ENCODE measurements at regions not wholly inside any gene's neighbourhood (a gene's known extent, or its start where the extent isn't known, plus 50 kb on each side); places are given as distances from the start of the nearest gene placed in this dataset.
"Not testable (repeated sequence)": the region's sequence is repeated elsewhere in the genome, so short reads cannot be mapped to it uniquely, and the experiment has no call there.

DNA sequence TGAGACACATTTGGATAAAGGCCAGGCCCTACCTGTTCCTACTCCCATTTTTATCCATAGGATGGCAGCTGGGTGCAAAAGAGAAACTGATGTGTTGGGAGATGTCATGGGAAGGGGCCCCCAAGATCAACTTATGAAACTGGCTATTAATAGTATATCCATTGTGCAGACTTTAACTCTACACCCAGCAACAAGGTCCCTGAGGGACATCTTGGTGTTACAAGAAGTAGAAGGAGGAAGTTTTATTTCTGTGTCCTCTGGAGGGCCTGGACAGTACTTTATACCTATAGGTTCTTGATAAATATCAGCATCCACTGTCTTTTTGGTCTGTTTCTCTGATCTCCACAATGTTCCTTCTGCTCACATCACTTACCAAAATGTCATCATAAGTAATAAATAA is 84.6 kb downstream of the BTG1 start:
- H3K9me3 Mint-ChIP-seq = peaks cover 0 to 8% (median 0%) of the 10 kb centered on the region in 7 donors
- DNase-seq (no peak), ATAC-seq (ENCODE audit: low read depth in 2 of 2) (no peak)
- no peak overlapping the region for H3K4me3 Mint-ChIP-seq
- Histone ChIP-seq H3K27ac (ENCODE audit: insufficient read depth, low read length, poor library complexity, severe bottlenecking) (no peak overlapping the region), H3K4me3 (ENCODE audit: low read depth, low read length) (no peak overlapping the region), H3K4me1 (ENCODE audit: control insufficient read depth, insufficient read depth, low read length, poor library complexity, severe bottlenecking) (peaks cover 44% of the 10 kb centered on the region), H3K27me3 (ENCODE audit: control insufficient read depth, insufficient read depth, low read length) (no peaks in the 10 kb centered on the region), H3K9me3 (ENCODE audit: control insufficient read depth in 2 of 2, low read length in 2 of 2) (no peaks in the 10 kb centered on the region), H3K36me3 (ENCODE audit: control insufficient read depth, insufficient read depth, low read length) (no peaks in the 10 kb centered on the region)
- peak overlapping the region in 1 of 3 donors; percentile 75 for H3K27ac Mint-ChIP-seq
- H3K27me3 Mint-ChIP-seq = no peaks in the 10 kb centered on the region
- peaks cover 26 to 90% (median 61%) of the 10 kb centered on the region in 4 donors for H3K4me1 Mint-ChIP-seq
- peaks cover 10% of the 10 kb centered on the region for H3K36me3 Mint-ChIP-seq

DNA sequence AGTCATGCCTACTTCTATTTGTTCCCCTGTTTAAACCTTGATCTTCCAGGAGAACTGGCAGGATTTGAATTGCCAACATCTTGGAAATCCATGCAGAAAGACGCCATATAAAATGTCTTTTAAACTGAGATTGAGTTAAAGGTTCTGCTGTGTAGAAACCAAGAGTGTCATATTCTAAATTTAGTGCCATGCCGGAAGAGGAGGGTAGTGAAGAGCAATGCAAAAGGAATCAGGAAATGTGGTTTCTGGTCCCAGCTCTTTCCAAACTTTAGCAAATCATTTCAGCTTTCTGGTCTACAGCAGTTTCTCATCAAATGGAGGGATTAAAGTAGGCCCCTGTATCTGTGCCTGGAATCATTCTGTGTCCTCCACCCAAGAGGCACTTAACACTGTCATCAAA is 85.7 kb downstream of the BTG1 start:
- H3K36me3 Mint-ChIP-seq = peaks cover 10% of the 10 kb centered on the region
- peak overlapping the region; percentile 70 for H3K27ac ChIP-seq (ENCODE audit: insufficient read depth, low read length, poor library complexity, severe bottlenecking)
- H3K27ac Mint-ChIP-seq = peak overlapping the region in 2 of 3 donors; percentile 97 to 98

DNA sequence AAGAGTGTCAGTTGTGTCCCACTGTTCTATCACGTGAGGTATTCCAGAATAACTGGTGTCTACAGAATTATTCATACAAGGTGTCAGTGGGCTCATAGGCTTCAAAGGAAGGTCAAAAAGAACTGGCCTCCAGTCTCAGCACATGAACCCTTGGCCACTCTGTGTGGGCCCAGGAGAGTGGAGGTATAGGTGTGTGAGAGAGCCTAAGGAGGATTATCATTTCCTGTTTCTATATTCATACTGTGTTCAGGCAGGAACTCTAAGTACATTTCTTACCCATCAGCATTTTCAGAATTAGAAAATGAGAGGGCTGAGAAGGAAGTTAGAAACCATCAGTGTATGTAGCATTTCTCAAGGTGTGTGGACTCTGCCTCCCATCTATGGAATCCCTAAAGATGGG is 87.0 kb downstream of the BTG1 start:
- H3K4me3 ChIP-seq (ENCODE audit: low read depth, low read length) = peak overlapping the region; percentile 49

More for the DNA sequence above, 85.7 kb downstream of the BTG1 start:
- peak overlapping the region in 1 of 4 donors; percentile 25 for H3K4me3 Mint-ChIP-seq
- no peaks in the 10 kb centered on the region for H3K27me3 ChIP-seq (ENCODE audit: control insufficient read depth, insufficient read depth, low read length)
- H3K4me3 ChIP-seq (ENCODE audit: low read depth, low read length) = no peak overlapping the region
- H3K36me3 ChIP-seq (ENCODE audit: control insufficient read depth, insufficient read depth, low read length) = no peaks in the 10 kb centered on the region
- DNase-seq (no peak), ATAC-seq (ENCODE audit: low read depth in 2 of 2) (no peak)
- no peaks in the 10 kb centered on the region for H3K9me3 ChIP-seq (ENCODE audit: control insufficient read depth in 2 of 2, low read length in 2 of 2)
- no peaks in the 10 kb centered on the region for H3K27me3 Mint-ChIP-seq
- H3K9me3 Mint-ChIP-seq = peaks cover 0 to 8% (median 0%) of the 10 kb centered on the region in 7 donors
- peaks cover 46% of the 10 kb centered on the region for H3K4me1 ChIP-seq (ENCODE audit: control insufficient read depth, insufficient read depth, low read length, poor library complexity, severe bottlenecking)
- H3K4me1 Mint-ChIP-seq = peaks cover 32 to 89% (median 62%) of the 10 kb centered on the region in 4 donors

DNA sequence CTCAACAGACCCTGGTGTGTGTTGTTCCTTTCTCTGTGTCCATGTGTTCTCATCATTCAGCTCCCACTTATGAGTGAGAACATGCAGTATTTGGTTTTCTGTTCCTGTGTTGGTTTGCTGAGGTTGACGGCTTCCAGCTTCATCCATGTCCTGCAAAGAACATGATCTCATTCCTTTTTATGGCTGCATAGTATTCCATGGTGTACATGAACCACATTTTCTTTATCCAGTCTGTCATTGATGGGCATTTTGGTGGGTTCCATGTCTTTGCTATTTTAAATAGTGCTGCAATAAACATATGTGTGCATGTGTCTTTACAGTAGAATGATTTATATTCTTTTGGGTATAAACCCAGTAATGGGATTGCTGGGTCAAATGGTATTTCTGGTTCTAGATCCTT is 88.9 kb downstream of the BTG1 start:
- not testable (repeated sequence) for H3K27me3 ChIP-seq (ENCODE audit: control insufficient read depth, insufficient read depth, low read length); H3K9me3 Mint-ChIP-seq; H3K36me3 ChIP-seq (ENCODE audit: control insufficient read depth, insufficient read depth, low read length); H3K27me3 Mint-ChIP-seq; DNase-seq; ATAC-seq (ENCODE audit: low read depth in 2 of 2); H3K9me3 ChIP-seq (ENCODE audit: control insufficient read depth in 2 of 2, low read length in 2 of 2)
- Histone ChIP-seq H3K27ac (ENCODE audit: insufficient read depth, low read length, poor library complexity, severe bottlenecking) (peak overlapping the region; percentile 75), H3K4me1 (ENCODE audit: control insufficient read depth, insufficient read depth, low read length, poor library complexity, severe bottlenecking) (peaks cover 47% of the 10 kb centered on the region), H3K4me3 (ENCODE audit: low read depth, low read length) (peak overlapping the region; percentile 66)
- Mint-ChIP-seq H3K36me3 (peaks cover 16% of the 10 kb centered on the region), H3K4me1 (peaks cover 30 to 88% (median 54%) of the 10 kb centered on the region in 4 donors), H3K27ac (peak overlapping the region; percentile 96 to 98 (median 97)), H3K4me3 (peak overlapping the region in 3 of 4 donors; percentile 52 to 88 (median 82))

More for the DNA sequence above, 87.0 kb downstream of the BTG1 start:
- Histone ChIP-seq H3K27me3 (ENCODE audit: control insufficient read depth, insufficient read depth, low read length) (no peaks in the 10 kb centered on the region), H3K4me1 (ENCODE audit: control insufficient read depth, insufficient read depth, low read length, poor library complexity, severe bottlenecking) (peaks cover 44% of the 10 kb centered on the region), H3K9me3 (ENCODE audit: control insufficient read depth in 2 of 2, low read length in 2 of 2) (no peaks in the 10 kb centered on the region), H3K27ac (ENCODE audit: insufficient read depth, low read length, poor library complexity, severe bottlenecking) (peak overlapping the region; percentile 70), H3K36me3 (ENCODE audit: control insufficient read depth, insufficient read depth, low read length) (no peaks in the 10 kb centered on the region)
- ATAC-seq (ENCODE audit: low read depth in 2 of 2) (peak; percentile 34 to 43), DNase-seq (peak in 2 of 3 donors; percentile 26 to 70)
- peaks cover 10% of the 10 kb centered on the region for H3K36me3 Mint-ChIP-seq
- H3K27me3 Mint-ChIP-seq = no peaks in the 10 kb centered on the region
- H3K9me3 Mint-ChIP-seq = peaks cover 0 to 8% (median 0%) of the 10 kb centered on the region in 7 donors
- peak overlapping the region; percentile 96 to 98 (median 97) for H3K27ac Mint-ChIP-seq
- H3K4me1 Mint-ChIP-seq = peaks cover 27 to 85% (median 56%) of the 10 kb centered on the region in 4 donors
- peak overlapping the region; percentile 61 to 83 (median 74) for H3K4me3 Mint-ChIP-seq

DNA sequence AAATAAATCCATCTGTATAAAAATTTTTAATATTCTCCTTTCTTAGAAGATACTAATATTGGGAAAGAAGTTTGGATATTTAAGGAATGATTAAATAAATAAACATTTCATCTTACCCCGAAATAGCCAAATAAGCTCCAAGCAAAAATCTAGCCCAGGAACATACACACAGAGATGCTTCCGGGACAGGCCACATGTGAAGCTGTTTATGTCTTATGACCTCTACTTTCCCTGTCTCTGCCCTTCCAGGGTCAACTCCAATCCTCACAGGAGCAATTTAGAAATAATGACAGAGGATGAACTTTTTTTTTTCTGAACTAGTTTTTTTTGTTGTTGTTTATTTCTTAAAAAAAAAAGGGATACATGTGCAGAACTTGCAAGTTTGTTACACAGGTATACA is 89.4 kb downstream of the BTG1 start:
- no peaks in the 10 kb centered on the region for H3K9me3 ChIP-seq (ENCODE audit: control insufficient read depth in 2 of 2, low read length in 2 of 2)
- Mint-ChIP-seq H3K36me3 (peaks cover 15% of the 10 kb centered on the region), H3K9me3 (peaks cover 0 to 8% (median 2%) of the 10 kb centered on the region in 7 donors), H3K4me3 (peak overlapping the region; percentile 53 to 88 (median 80)), H3K4me1 (peaks cover 32 to 89% (median 54%) of the 10 kb centered on the region in 4 donors), H3K27ac (peak overlapping the region; percentile 96 to 98 (median 97)), H3K27me3 (no peaks in the 10 kb centered on the region)
- H3K27me3 ChIP-seq (ENCODE audit: control insufficient read depth, insufficient read depth, low read length) = no peaks in the 10 kb centered on the region
- H3K36me3 ChIP-seq (ENCODE audit: control insufficient read depth, insufficient read depth, low read length) = no peaks in the 10 kb centered on the region
- peaks cover 52% of the 10 kb centered on the region for H3K4me1 ChIP-seq (ENCODE audit: control insufficient read depth, insufficient read depth, low read length, poor library complexity, severe bottlenecking)
- ATAC-seq (ENCODE audit: low read depth in 2 of 2) (no peak), DNase-seq (no peak)
- peak overlapping the region; percentile 66 for H3K4me3 ChIP-seq (ENCODE audit: low read depth, low read length)
- H3K27ac ChIP-seq (ENCODE audit: insufficient read depth, low read length, poor library complexity, severe bottlenecking) = peak overlapping the region; percentile 75

DNA sequence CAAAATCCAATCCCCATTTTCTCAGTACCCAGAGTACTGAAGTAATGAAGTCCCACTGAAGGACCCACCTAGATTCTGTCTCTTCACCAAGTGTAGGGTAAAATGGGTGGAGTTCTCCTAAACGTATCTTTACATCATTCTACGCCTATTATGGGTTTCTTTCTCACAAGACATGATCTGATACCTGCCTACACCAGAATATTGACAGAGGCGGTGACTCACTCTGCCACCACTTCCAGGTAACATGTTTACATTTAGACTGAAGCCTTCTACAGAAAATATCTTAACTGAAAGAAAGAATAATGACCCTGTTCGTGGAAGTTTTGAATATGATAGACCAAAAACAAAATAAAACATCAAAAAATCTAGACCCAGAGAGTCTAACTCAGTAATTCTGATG is 89.8 kb downstream of the BTG1 start:
- Histone ChIP-seq H3K9me3 (ENCODE audit: control insufficient read depth in 2 of 2, low read length in 2 of 2) (no peaks in the 10 kb centered on the region), H3K4me1 (ENCODE audit: control insufficient read depth, insufficient read depth, low read length, poor library complexity, severe bottlenecking) (peaks cover 56% of the 10 kb centered on the region), H3K27ac (ENCODE audit: insufficient read depth, low read length, poor library complexity, severe bottlenecking) (peak overlapping the region; percentile 75), H3K4me3 (ENCODE audit: low read depth, low read length) (peak overlapping the region; percentile 66), H3K27me3 (ENCODE audit: control insufficient read depth, insufficient read depth, low read length) (no peaks in the 10 kb centered on the region), H3K36me3 (ENCODE audit: control insufficient read depth, insufficient read depth, low read length) (no peaks in the 10 kb centered on the region)
- Mint-ChIP-seq H3K27ac (peak overlapping the region; percentile 96 to 98 (median 97)), H3K9me3 (peaks cover 0 to 8% (median 2%) of the 10 kb centered on the region in 7 donors), H3K4me1 (peaks cover 32 to 92% (median 56%) of the 10 kb centered on the region in 4 donors), H3K4me3 (peak overlapping the region; percentile 53 to 88 (median 80)), H3K36me3 (peaks cover 15% of the 10 kb centered on the region), H3K27me3 (no peaks in the 10 kb centered on the region)
- peak; percentile 96 to 98 for ATAC-seq (ENCODE audit: low read depth in 2 of 2)
- peak; percentile 46 to 95 (median 79) for DNase-seq

DNA sequence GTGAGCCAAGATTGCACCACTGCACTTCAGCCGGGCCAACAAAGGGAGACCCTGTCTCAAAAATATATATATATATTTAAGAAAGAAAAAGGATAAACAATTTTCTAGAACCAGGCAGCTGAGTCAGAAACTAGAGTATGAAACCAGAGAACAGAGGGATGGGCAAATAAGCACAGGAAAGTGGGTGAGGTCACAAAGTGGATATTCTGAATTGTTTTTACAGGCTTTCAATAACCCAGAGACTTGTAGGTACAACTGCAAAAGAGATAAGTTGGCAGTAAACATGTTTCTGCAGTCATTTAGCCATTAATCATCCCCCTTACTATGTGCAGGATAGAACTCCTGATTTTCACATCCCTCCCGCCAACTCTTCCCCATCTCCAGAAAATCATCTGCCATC is 94.2 kb downstream of the BTG1 start:
- peak overlapping the region in 3 of 4 donors; percentile 24 to 79 (median 39) for H3K4me3 Mint-ChIP-seq
- Histone ChIP-seq H3K9me3 (ENCODE audit: control insufficient read depth in 2 of 2, low read length in 2 of 2) (no peaks in the 10 kb centered on the region), H3K4me1 (ENCODE audit: control insufficient read depth, insufficient read depth, low read length, poor library complexity, severe bottlenecking) (peaks cover 53% of the 10 kb centered on the region), H3K4me3 (ENCODE audit: low read depth, low read length) (no peak overlapping the region), H3K27ac (ENCODE audit: insufficient read depth, low read length, poor library complexity, severe bottlenecking) (no peak overlapping the region), H3K36me3 (ENCODE audit: control insufficient read depth, insufficient read depth, low read length) (no peaks in the 10 kb centered on the region), H3K27me3 (ENCODE audit: control insufficient read depth, insufficient read depth, low read length) (no peaks in the 10 kb centered on the region)
- peaks cover 25% of the 10 kb centered on the region for H3K36me3 Mint-ChIP-seq
- no peaks in the 10 kb centered on the region for H3K27me3 Mint-ChIP-seq
- no peak for ATAC-seq (ENCODE audit: low read depth in 2 of 2)
- H3K4me1 Mint-ChIP-seq = peaks cover 47 to 93% (median 62%) of the 10 kb centered on the region in 4 donors
- DNase-seq = peak in 1 of 3 donors; percentile 71
- peak overlapping the region; percentile 76 to 98 (median 82) for H3K27ac Mint-ChIP-seq
- peaks cover 0 to 8% (median 1%) of the 10 kb centered on the region in 7 donors for H3K9me3 Mint-ChIP-seq

DNA sequence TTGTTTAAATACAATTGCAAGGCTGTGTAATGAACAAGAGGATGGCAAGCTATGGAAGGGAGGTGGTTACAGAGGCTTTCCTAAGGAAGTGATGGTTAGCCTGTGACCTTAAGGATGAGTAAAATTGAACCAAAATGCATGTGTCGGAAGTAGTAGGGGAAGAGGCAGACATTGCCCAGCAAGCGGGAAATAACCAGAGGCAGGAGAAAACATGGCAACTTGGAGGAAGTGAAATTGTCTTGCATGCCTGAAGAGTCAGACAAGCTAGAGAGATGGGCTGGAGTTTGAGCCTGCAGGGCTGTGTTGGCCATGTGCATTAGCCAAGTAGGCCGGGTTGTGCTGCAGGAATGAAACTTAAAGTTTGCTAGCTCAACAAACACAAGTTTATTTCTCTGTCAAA is 96.2 kb downstream of the BTG1 start:
- H3K27me3 Mint-ChIP-seq = no peaks in the 10 kb centered on the region
- Histone ChIP-seq H3K4me1 (ENCODE audit: control insufficient read depth, insufficient read depth, low read length, poor library complexity, severe bottlenecking) (peaks cover 45% of the 10 kb centered on the region), H3K4me3 (ENCODE audit: low read depth, low read length) (no peak overlapping the region), H3K36me3 (ENCODE audit: control insufficient read depth, insufficient read depth, low read length) (no peaks in the 10 kb centered on the region), H3K9me3 (ENCODE audit: control insufficient read depth in 2 of 2, low read length in 2 of 2) (no peaks in the 10 kb centered on the region), H3K27ac (ENCODE audit: insufficient read depth, low read length, poor library complexity, severe bottlenecking) (peak overlapping the region; percentile 52), H3K27me3 (ENCODE audit: control insufficient read depth, insufficient read depth, low read length) (no peaks in the 10 kb centered on the region)
- peak overlapping the region in 2 of 3 donors; percentile 31 to 92 for H3K27ac Mint-ChIP-seq
- peaks cover 0 to 8% (median 1%) of the 10 kb centered on the region in 7 donors for H3K9me3 Mint-ChIP-seq
- H3K4me1 Mint-ChIP-seq = peaks cover 41 to 91% (median 61%) of the 10 kb centered on the region in 4 donors
- H3K4me3 Mint-ChIP-seq = peak overlapping the region in 2 of 4 donors; percentile 38 to 68
- peak in 1 of 2 donors; percentile 43 for ATAC-seq (ENCODE audit: low read depth in 2 of 2)
- no peak for DNase-seq
- H3K36me3 Mint-ChIP-seq = peaks cover 25% of the 10 kb centered on the region
